Right atrium auricular region (tissue), 2 donors: ENCODE measurements at regions not wholly inside any gene's neighbourhood (a gene's known extent, or its start where the extent isn't known, plus 50 kb on each side); places are given as distances from the start of the nearest gene placed in this dataset.
"Not testable (repeated sequence)": the region's sequence is repeated elsewhere in the genome, so short reads cannot be mapped to it uniquely, and the experiment has no call there.

Experiments
- DNase-seq: peaks from one replicate; pipeline ENCODE4 v3.0.0-alpha.2; 2019; ENCODE audit warnings: low spot score
- H3K27ac ChIP-seq, 2 donors: fragments of 200-600 bp; sonication (generic); 1 replicate in 1 of 2; 2 replicates in 1 of 2; pipeline ENCODE4 v1.5.1; 2016 to 2019
- H3K27me3 ChIP-seq, 2 donors: fragments of 200-600 bp; sonication (generic); one replicate each; pipeline versions ENCODE4 v1.5.1 to v1.6.0; 2017 to 2019
- H3K36me3 ChIP-seq: fragments of 200-600 bp; sonication (generic); one replicate; pipeline ENCODE4 v1.5.1; 2016
- H3K4me1 ChIP-seq, 2 donors: fragments of 200-600 bp; sonication (generic); one replicate each; pipeline versions ENCODE4 v1.5.1 to v1.6.0; 2017 to 2019
- H3K4me3 ChIP-seq, 2 donors: fragments of 200-600 bp; sonication (generic); 1 replicate in 1 of 2; 2 replicates in 1 of 2; pipeline ENCODE4 v1.5.1; 2017 to 2019; ENCODE audit warnings: mild to moderate bottlenecking in 1 of 2, moderate library complexity in 1 of 2
- H3K9me3 ChIP-seq, 2 donors: fragments of 200-600 bp; sonication (generic); one replicate each; pipeline ENCODE4 v1.5.1; 2019
- CTCF ChIP-seq, 2 donors: fragments of 200-600 bp; sonication (generic); IDR thresholded peaks; one replicate each; pipeline ENCODE4 v1.5.1; 2019; ENCODE audit warnings: antibody characterized with exemption in 2 of 2

GRCh38 chr16:29129458-29130038, 144.7 kb downstream of the LAT start:
- H3K36me3 ChIP-seq, H3K27me3 ChIP-seq, H3K4me3 ChIP-seq, H3K9me3 ChIP-seq: not testable (repeated sequence)
- peak overlapping the region; percentile 69 to 80 for H3K27ac ChIP-seq
- peak; percentile 88 for DNase-seq
- H3K4me1 ChIP-seq = peaks cover 0 to 46% of the 10 kb centered on the region in 2 donors

- H3K27me3 ChIP-seq, DNase-seq, H3K36me3 ChIP-seq, H3K4me3 ChIP-seq, H3K9me3 ChIP-seq, H3K27ac ChIP-seq: not testable (repeated sequence)
- H3K4me1 ChIP-seq = peaks cover 0 to 46% of the 10 kb centered on the region in 2 donors
Measured at GRCh38 chr16:29128732-29129457, 144.0 kb downstream of the LAT start.

- H3K27me3 ChIP-seq, H3K36me3 ChIP-seq, H3K4me3 ChIP-seq, DNase-seq, H3K9me3 ChIP-seq, H3K27ac ChIP-seq: not testable (repeated sequence)
- H3K4me1 ChIP-seq = peaks cover 0 to 46% of the 10 kb centered on the region in 2 donors
Measured at GRCh38 chr16:29127806-29128420, 143.1 kb downstream of the LAT start.

DNA sequence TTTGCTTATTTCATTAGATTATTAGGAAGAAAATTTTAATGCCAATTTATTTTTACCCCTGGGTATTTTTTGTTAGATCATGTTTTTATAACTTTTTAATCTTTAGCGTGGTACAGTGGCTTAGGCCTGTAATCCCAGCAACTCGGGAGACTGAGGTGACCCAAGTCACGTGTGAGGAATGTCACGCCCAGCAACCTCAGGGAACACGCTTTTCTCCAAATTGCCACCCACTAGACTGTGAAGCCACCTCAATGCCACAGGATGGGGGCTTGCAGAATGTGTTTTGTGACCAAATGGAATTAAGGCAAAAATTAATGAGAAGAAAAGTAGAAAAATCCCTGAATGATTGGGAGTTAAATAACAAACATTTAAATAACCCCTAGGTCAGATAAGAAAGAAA, 141.8 kb downstream of the LAT start:
- no peak overlapping the region for H3K27ac ChIP-seq
- H3K4me1 ChIP-seq = peaks cover 0 to 34% of the 10 kb centered on the region in 2 donors
- H3K9me3 ChIP-seq = no peaks in the 10 kb centered on the region
- H3K4me3 ChIP-seq = no peak overlapping the region
- H3K27me3 ChIP-seq = no peaks in the 10 kb centered on the region
- no peaks in the 10 kb centered on the region for H3K36me3 ChIP-seq
- no peak for TF ChIP-seq CTCF (IDR thresholded peaks at IDR 0.05)
- DNase-seq = no peak

GRCh38 chr16:29126057-29126494, 141.2 kb downstream of the LAT start:
- Histone ChIP-seq H3K9me3 (no peaks in the 10 kb centered on the region), H3K27me3 (no peaks in the 10 kb centered on the region), H3K36me3 (no peaks in the 10 kb centered on the region), H3K27ac (no peak overlapping the region), H3K4me3 (no peak overlapping the region), H3K4me1 (peaks cover 0 to 28% of the 10 kb centered on the region in 2 donors)
- DNase-seq = no peak
- TF ChIP-seq CTCF (IDR thresholded peaks at IDR 0.05) = no peak

DNA sequence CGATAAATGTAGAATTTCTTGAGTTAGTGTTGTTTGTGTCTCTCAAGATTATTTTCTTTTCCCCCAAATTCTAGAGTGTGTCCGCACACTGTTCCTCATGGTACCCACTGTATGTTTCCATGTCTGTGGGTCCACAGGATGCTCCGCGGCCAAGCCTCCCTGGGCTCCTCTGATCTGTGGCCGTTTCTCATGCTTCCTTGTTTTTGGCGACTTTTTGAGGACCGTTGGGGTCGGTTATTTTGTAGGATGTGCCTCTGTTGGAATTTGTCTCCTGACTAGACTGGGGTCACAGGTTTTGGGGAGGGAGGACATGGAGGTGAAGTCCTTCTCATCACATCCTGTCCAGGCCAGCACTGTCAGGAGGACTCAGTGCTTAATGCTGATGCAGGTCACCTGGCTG, 140.0 kb downstream of the LAT start:
- Histone ChIP-seq H3K4me1 (peaks cover 0 to 18% of the 10 kb centered on the region in 2 donors), H3K27me3 (no peaks in the 10 kb centered on the region), H3K36me3 (no peaks in the 10 kb centered on the region), H3K27ac (no peak overlapping the region), H3K9me3 (no peaks in the 10 kb centered on the region), H3K4me3 (no peak overlapping the region)
- no peak for DNase-seq
- TF ChIP-seq CTCF (IDR thresholded peaks at IDR 0.05) = no peak

DNA sequence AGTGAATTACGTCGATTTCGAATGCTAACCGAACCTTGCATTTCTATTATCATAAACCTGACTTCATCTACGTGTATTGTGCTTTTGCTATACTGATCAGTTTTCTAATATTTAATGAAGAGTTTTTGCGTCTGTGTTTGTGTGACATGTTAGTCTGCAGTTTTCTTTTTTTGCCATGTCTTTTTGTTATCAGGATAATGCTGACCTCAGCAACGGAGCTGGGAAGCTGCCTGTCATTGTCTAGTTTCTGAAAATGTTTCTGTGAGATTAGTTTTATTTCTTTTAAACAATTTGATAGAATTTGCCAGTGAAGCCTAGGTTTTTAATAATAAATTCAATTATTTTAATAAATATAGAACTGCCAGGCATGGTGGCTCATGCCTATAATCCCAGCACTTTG, 139.3 kb downstream of the LAT start:
- H3K36me3 ChIP-seq, H3K4me3 ChIP-seq, H3K9me3 ChIP-seq, DNase-seq, H3K27me3 ChIP-seq, H3K27ac ChIP-seq: not testable (repeated sequence)
- H3K4me1 ChIP-seq = peaks cover 0 to 11% of the 10 kb centered on the region in 2 donors

- H3K27me3 ChIP-seq, H3K9me3 ChIP-seq, H3K27ac ChIP-seq, DNase-seq, H3K36me3 ChIP-seq, H3K4me3 ChIP-seq: not testable (repeated sequence)
- peaks cover 0 to 15% of the 10 kb centered on the region in 2 donors for H3K4me1 ChIP-seq
Measured at GRCh38 chr16:29120680-29121079, 135.8 kb downstream of the LAT start.

DNA sequence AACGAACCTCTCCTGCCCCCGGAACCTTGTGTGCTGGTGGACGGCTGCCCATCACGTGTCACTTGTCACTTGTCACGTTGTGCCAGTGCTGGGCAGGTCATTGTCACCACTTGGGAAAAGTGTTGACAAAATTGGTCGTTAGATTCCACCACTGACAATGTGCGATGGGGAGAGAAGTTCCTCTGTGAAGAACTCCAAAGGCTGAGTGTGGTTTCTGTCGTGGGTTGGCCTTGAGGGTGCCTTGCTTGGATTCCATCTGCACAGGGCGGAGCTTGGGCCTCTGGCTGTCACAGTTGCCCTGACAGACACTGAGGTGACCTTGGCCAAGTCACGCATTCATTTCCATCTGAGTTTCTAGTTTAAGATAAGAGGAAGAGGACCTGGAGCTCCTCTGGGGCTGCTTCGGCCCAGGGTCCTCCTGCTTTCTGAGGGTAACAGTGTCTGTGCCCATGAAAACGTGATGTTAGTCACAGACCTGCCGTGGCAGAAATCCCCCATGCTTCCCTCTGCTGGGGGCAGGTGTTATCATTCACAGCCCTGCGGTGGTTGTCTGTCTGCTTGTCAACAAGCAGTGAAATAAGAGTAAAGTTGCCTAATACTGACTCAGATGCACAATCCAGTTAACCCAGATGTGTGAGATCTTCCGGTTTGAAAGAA, 133.6 kb downstream of the LAT start:
- H3K27me3 ChIP-seq, H3K9me3 ChIP-seq, H3K4me3 ChIP-seq, DNase-seq, H3K36me3 ChIP-seq: not testable (repeated sequence)
- peak overlapping the region; percentile 68 to 78 for H3K27ac ChIP-seq
- H3K4me1 ChIP-seq = peaks cover 0 to 28% of the 10 kb centered on the region in 2 donors
